ENCODE measurements at regions not wholly inside any gene's neighbourhood (a gene's known extent, or its start where the extent isn't known, plus 50 kb on each side); places are given as distances from the start of the nearest gene placed in this dataset.

GRCh38 chr4:28358606-28359005, 1498.0 kb downstream of the STIM2 start:
- CTCF ChIA-PET (ENCODE audit: partially characterized antibody): no interaction called here

GRCh38 chr4:28360681-28361080, 1500.0 kb downstream of the STIM2 start:
- H3K4me3 ChIP-seq (ENCODE audit: low read length in 2 of 2): no peak overlapping the region
- intact Hi-C loops (cut with micrococcal nuclease): no loop called here
- no peaks in the 10 kb centered on the region for H3K4me1 ChIP-seq (ENCODE audit: insufficient read depth, low read length)
- Mint-ChIP-seq H3K4me1 (no peaks in the 10 kb centered on the region), H3K4me3 (no peak overlapping the region), H3K27ac (no peak overlapping the region), H3K27me3 (no peaks in the 10 kb centered on the region), H3K36me3 (no peaks in the 10 kb centered on the region), H3K9me3 (peaks cover 0 to 19% (median 4%) of the 10 kb centered on the region in 8 donors)
- ChIA-PET POLR2A (ENCODE audit: partially characterized antibody) (no interaction called here), CTCF (ENCODE audit: partially characterized antibody) (no interaction called here)
- no peak overlapping the region for H3K27ac ChIP-seq (ENCODE audit: low read depth, low read length)
- no peaks in the 10 kb centered on the region for H3K27me3 ChIP-seq (ENCODE audit: insufficient read depth, low read length)
- no peaks in the 10 kb centered on the region for H3K9me3 ChIP-seq (ENCODE audit: control insufficient read depth in 1 of 2, low read length in 2 of 2)
- DNase-seq: no peak
- H3K36me3 ChIP-seq (ENCODE audit: insufficient read depth, low read length): no peaks in the 10 kb centered on the region

More at GRCh38 chr4:28358606-28359005, 1498.0 kb downstream of the STIM2 start:
- no peaks in the 10 kb centered on the region for H3K27me3 Mint-ChIP-seq
- Histone ChIP-seq H3K36me3 (ENCODE audit: insufficient read depth, low read length) (no peaks in the 10 kb centered on the region), H3K27ac (ENCODE audit: low read depth, low read length) (no peak overlapping the region), H3K4me1 (ENCODE audit: insufficient read depth, low read length) (no peaks in the 10 kb centered on the region), H3K9me3 (ENCODE audit: control insufficient read depth in 1 of 2, low read length in 2 of 2) (no peaks in the 10 kb centered on the region), H3K4me3 (ENCODE audit: low read length in 2 of 2) (no peak overlapping the region), H3K27me3 (ENCODE audit: insufficient read depth, low read length) (no peaks in the 10 kb centered on the region)
- H3K36me3 Mint-ChIP-seq: no peaks in the 10 kb centered on the region
- peaks cover 0 to 28% (median 3%) of the 10 kb centered on the region in 8 donors for H3K9me3 Mint-ChIP-seq
- H3K4me3 Mint-ChIP-seq: no peak overlapping the region
- no peaks in the 10 kb centered on the region for H3K4me1 Mint-ChIP-seq
- H3K27ac Mint-ChIP-seq: no peak overlapping the region
- intact Hi-C loops (cut with micrococcal nuclease): no loop called here
- no peak for DNase-seq
- POLR2A ChIA-PET (ENCODE audit: partially characterized antibody): no interaction called here

GRCh38 chr4:28362169-28362568, 1501.5 kb downstream of the STIM2 start:
- Histone ChIP-seq H3K36me3 (ENCODE audit: insufficient read depth, low read length) (no peaks in the 10 kb centered on the region), H3K9me3 (ENCODE audit: control insufficient read depth in 1 of 2, low read length in 2 of 2) (no peaks in the 10 kb centered on the region), H3K27ac (ENCODE audit: low read depth, low read length) (no peak overlapping the region), H3K4me1 (ENCODE audit: insufficient read depth, low read length) (no peaks in the 10 kb centered on the region), H3K4me3 (ENCODE audit: low read length in 2 of 2) (no peak overlapping the region), H3K27me3 (ENCODE audit: insufficient read depth, low read length) (no peaks in the 10 kb centered on the region)
- H3K4me3 Mint-ChIP-seq: no peak overlapping the region
- ChIA-PET CTCF (ENCODE audit: partially characterized antibody) (no interaction called here), POLR2A (ENCODE audit: partially characterized antibody) (no interaction called here)
- no peak for DNase-seq
- no peaks in the 10 kb centered on the region for H3K27me3 Mint-ChIP-seq
- H3K36me3 Mint-ChIP-seq: no peaks in the 10 kb centered on the region
- intact Hi-C loops (cut with micrococcal nuclease): no loop called here
- peaks cover 0 to 14% (median 5%) of the 10 kb centered on the region in 8 donors for H3K9me3 Mint-ChIP-seq
- H3K27ac Mint-ChIP-seq: no peak overlapping the region
- H3K4me1 Mint-ChIP-seq: no peaks in the 10 kb centered on the region

- Mint-ChIP-seq H3K36me3 (no peaks in the 10 kb centered on the region), H3K4me1 (no peaks in the 10 kb centered on the region), H3K27ac (no peak overlapping the region), H3K9me3 (peaks cover 0 to 16% (median 2%) of the 10 kb centered on the region in 8 donors), H3K4me3 (no peak overlapping the region), H3K27me3 (no peaks in the 10 kb centered on the region)
- H3K36me3 ChIP-seq (ENCODE audit: insufficient read depth, low read length): no peaks in the 10 kb centered on the region
- H3K4me3 ChIP-seq (ENCODE audit: low read length in 2 of 2): no peak overlapping the region
- intact Hi-C loops (cut with micrococcal nuclease): no loop called here
- ChIA-PET POLR2A (ENCODE audit: partially characterized antibody) (no interaction called here), CTCF (ENCODE audit: partially characterized antibody) (no interaction called here)
- no peak for DNase-seq
- no peaks in the 10 kb centered on the region for H3K27me3 ChIP-seq (ENCODE audit: insufficient read depth, low read length)
- H3K27ac ChIP-seq (ENCODE audit: low read depth, low read length): no peak overlapping the region
- H3K9me3 ChIP-seq (ENCODE audit: control insufficient read depth in 1 of 2, low read length in 2 of 2): no peaks in the 10 kb centered on the region
- no peaks in the 10 kb centered on the region for H3K4me1 ChIP-seq (ENCODE audit: insufficient read depth, low read length)
Observed at GRCh38 chr4:28369499-28369898, 1508.9 kb downstream of the STIM2 start.

- H3K27me3 Mint-ChIP-seq: no peaks in the 10 kb centered on the region
- no peak for DNase-seq
- intact Hi-C loops (cut with micrococcal nuclease): no loop called here
- CTCF ChIA-PET (ENCODE audit: partially characterized antibody): no interaction called here
- no peaks in the 10 kb centered on the region for H3K36me3 ChIP-seq (ENCODE audit: insufficient read depth, low read length)
- H3K27ac Mint-ChIP-seq: no peak overlapping the region
- no peaks in the 10 kb centered on the region for H3K27me3 ChIP-seq (ENCODE audit: insufficient read depth, low read length)
- H3K4me3 ChIP-seq (ENCODE audit: low read length in 2 of 2): no peak overlapping the region
- no peaks in the 10 kb centered on the region for H3K9me3 ChIP-seq (ENCODE audit: control insufficient read depth in 1 of 2, low read length in 2 of 2)
- H3K4me3 Mint-ChIP-seq: no peak overlapping the region
- no peaks in the 10 kb centered on the region for H3K36me3 Mint-ChIP-seq
- H3K27ac ChIP-seq (ENCODE audit: low read depth, low read length): no peak overlapping the region
- H3K4me1 Mint-ChIP-seq: no peaks in the 10 kb centered on the region
- no peaks in the 10 kb centered on the region for H3K4me1 ChIP-seq (ENCODE audit: insufficient read depth, low read length)
- peaks cover 0 to 18% (median 5%) of the 10 kb centered on the region in 8 donors for H3K9me3 Mint-ChIP-seq
- POLR2A ChIA-PET (ENCODE audit: partially characterized antibody): no interaction called here
Observed at GRCh38 chr4:28373191-28373590, 1512.5 kb downstream of the STIM2 start.

GRCh38 chr4:28373601-28374000, 1513.0 kb downstream of the STIM2 start:
- H3K9me3 Mint-ChIP-seq: peaks cover 0 to 22% (median 7%) of the 10 kb centered on the region in 8 donors
- no peak overlapping the region for H3K27ac ChIP-seq (ENCODE audit: low read depth, low read length)
- H3K4me3 ChIP-seq (ENCODE audit: low read length in 2 of 2): no peak overlapping the region
- intact Hi-C loops (cut with micrococcal nuclease): no loop called here
- H3K4me3 Mint-ChIP-seq: no peak overlapping the region
- CTCF ChIA-PET (ENCODE audit: partially characterized antibody): no interaction called here
- H3K27ac Mint-ChIP-seq: no peak overlapping the region
- H3K9me3 ChIP-seq (ENCODE audit: control insufficient read depth in 1 of 2, low read length in 2 of 2): no peaks in the 10 kb centered on the region
- no peaks in the 10 kb centered on the region for H3K27me3 ChIP-seq (ENCODE audit: insufficient read depth, low read length)
- no peak for DNase-seq
- H3K4me1 Mint-ChIP-seq: no peaks in the 10 kb centered on the region
- no peaks in the 10 kb centered on the region for H3K36me3 Mint-ChIP-seq
- no peaks in the 10 kb centered on the region for H3K27me3 Mint-ChIP-seq
- POLR2A ChIA-PET (ENCODE audit: partially characterized antibody): no interaction called here
- H3K4me1 ChIP-seq (ENCODE audit: insufficient read depth, low read length): no peaks in the 10 kb centered on the region
- H3K36me3 ChIP-seq (ENCODE audit: insufficient read depth, low read length): no peaks in the 10 kb centered on the region

- Mint-ChIP-seq H3K27me3 (no peaks in the 10 kb centered on the region), H3K4me3 (no peak overlapping the region), H3K9me3 (peaks cover 3 to 15% (median 10%) of the 10 kb centered on the region in 8 donors), H3K36me3 (no peaks in the 10 kb centered on the region), H3K27ac (no peak overlapping the region), H3K4me1 (no peaks in the 10 kb centered on the region)
- CTCF ChIA-PET (ENCODE audit: partially characterized antibody): no interaction called here
- Histone ChIP-seq H3K4me3 (ENCODE audit: low read length in 2 of 2) (no peak overlapping the region), H3K27me3 (ENCODE audit: insufficient read depth, low read length) (no peaks in the 10 kb centered on the region), H3K27ac (ENCODE audit: low read depth, low read length) (no peak overlapping the region), H3K9me3 (ENCODE audit: control insufficient read depth in 1 of 2, low read length in 2 of 2) (no peaks in the 10 kb centered on the region), H3K36me3 (ENCODE audit: insufficient read depth, low read length) (no peaks in the 10 kb centered on the region), H3K4me1 (ENCODE audit: insufficient read depth, low read length) (no peaks in the 10 kb centered on the region)
- POLR2A ChIA-PET (ENCODE audit: partially characterized antibody): no interaction called here
- intact Hi-C loops (cut with micrococcal nuclease): no loop called here
- DNase-seq: no peak
Observed at GRCh38 chr4:28378109-28378830, 1517.6 kb downstream of the STIM2 start.

- Mint-ChIP-seq H3K27ac (no peak overlapping the region), H3K4me1 (no peaks in the 10 kb centered on the region), H3K36me3 (no peaks in the 10 kb centered on the region), H3K9me3 (peaks cover 2 to 12% (median 6%) of the 10 kb centered on the region in 8 donors), H3K4me3 (no peak overlapping the region), H3K27me3 (peaks cover 0 to 1% of the 10 kb centered on the region in 2 donors)
- DNase-seq: no peak
- Histone ChIP-seq H3K4me1 (ENCODE audit: insufficient read depth, low read length) (no peaks in the 10 kb centered on the region), H3K9me3 (ENCODE audit: control insufficient read depth in 1 of 2, low read length in 2 of 2) (no peaks in the 10 kb centered on the region), H3K36me3 (ENCODE audit: insufficient read depth, low read length) (no peaks in the 10 kb centered on the region), H3K27ac (ENCODE audit: low read depth, low read length) (no peak overlapping the region), H3K27me3 (ENCODE audit: insufficient read depth, low read length) (no peaks in the 10 kb centered on the region), H3K4me3 (ENCODE audit: low read length in 2 of 2) (no peak overlapping the region)
- POLR2A ChIA-PET (ENCODE audit: partially characterized antibody): no interaction called here
- CTCF ChIA-PET (ENCODE audit: partially characterized antibody): no interaction called here
- intact Hi-C loops (cut with micrococcal nuclease): no loop called here
Observed at GRCh38 chr4:28385801-28386200, 1525.2 kb downstream of the STIM2 start.

All from CD4-positive, alpha-beta memory T cell (primary cell).